ENCODE measurements at regions not wholly inside any gene's neighbourhood (a gene's known extent, or its start where the extent isn't known, plus 50 kb on each side); places are given as distances from the start of the nearest gene placed in this dataset.

DNA sequence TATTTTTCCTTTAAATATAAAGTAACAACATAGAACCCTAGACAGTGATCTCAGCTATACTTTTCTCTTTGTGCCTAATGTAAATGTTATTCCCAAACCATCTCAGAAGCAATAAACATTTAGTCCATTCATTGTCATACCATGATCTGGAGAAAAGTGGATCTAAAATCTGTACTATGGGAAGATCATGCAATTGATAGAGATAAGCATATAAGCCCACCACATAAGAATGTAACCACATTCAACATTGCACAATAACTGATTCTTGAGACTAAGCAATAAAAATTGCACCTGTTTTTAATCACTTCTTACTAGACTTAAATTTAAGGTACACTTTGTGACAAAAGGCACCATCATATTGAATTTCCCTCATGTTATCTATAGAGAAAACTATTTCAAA is 1403.0 kb upstream of the C9orf72 start:
- TF ChIP-seq, protein P1, sequence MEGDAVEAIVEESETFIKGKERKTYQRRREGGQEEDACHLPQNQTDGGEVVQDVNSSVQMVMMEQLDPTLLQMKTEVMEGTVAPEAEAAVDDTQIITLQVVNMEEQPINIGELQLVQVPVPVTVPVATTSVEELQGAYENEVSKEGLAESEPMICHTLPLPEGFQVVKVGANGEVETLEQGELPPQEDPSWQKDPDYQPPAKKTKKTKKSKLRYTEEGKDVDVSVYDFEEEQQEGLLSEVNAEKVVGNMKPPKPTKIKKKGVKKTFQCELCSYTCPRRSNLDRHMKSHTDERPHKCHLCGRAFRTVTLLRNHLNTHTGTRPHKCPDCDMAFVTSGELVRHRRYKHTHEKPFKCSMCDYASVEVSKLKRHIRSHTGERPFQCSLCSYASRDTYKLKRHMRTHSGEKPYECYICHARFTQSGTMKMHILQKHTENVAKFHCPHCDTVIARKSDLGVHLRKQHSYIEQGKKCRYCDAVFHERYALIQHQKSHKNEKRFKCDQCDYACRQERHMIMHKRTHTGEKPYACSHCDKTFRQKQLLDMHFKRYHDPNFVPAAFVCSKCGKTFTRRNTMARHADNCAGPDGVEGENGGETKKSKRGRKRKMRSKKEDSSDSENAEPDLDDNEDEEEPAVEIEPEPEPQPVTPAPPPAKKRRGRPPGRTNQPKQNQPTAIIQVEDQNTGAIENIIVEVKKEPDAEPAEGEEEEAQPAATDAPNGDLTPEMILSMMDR (IDR thresholded peaks at IDR 0.05; ENCODE audit: low read depth, low read length), result no peak
- TF ChIP-seq EZH2phosphoT487 (IDR thresholded peaks at IDR 0.05; ENCODE audit: low read depth), result no peak
- H3K4me1 ChIP-seq (ENCODE audit: low read length), result no peaks in the 10 kb centered on the region

DNA sequence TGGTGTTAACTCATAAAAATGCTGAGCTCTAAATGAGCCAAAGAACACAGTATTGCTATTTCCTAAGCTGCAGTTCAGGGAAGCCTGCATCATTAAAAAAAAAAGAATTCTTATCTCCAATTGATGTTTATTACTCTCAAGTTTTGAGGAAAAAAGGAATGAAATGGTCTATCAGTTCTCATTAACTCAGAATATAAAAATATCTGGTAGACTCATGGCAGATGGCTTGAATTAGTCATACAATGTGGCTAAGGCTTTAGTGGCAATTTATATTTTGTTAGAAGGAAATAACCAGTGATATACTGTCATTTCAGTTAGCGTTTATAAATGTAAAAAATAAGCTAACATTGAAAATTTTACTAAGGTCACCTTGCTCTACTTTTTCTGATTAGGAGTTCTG is 1403.4 kb upstream of the C9orf72 start:
- H3K27me3 ChIP-seq (ENCODE audit: low read depth, low read length), result no peaks in the 10 kb centered on the region
- no peak overlapping the region for H3K27ac ChIP-seq (ENCODE audit: low read length)
- no peak overlapping the region for H3K9ac ChIP-seq (ENCODE audit: low read length)
- H4K20me1 ChIP-seq (ENCODE audit: insufficient read depth, low read length), result no peaks in the 10 kb centered on the region
- TF ChIP-seq, protein P1 (IDR thresholded peaks at IDR 0.05; ENCODE audit: low read depth, low read length), result no peak
- no peak for TF ChIP-seq EZH2phosphoT487 (IDR thresholded peaks at IDR 0.05; ENCODE audit: low read depth)
- no peak overlapping the region for H3K4me3 ChIP-seq (ENCODE audit: low read length)
- no peak overlapping the region for H2AFZ ChIP-seq (ENCODE audit: low read depth, low read length)
- no peak overlapping the region for H3K4me2 ChIP-seq (ENCODE audit: low read length)
- H3K9me3 ChIP-seq (ENCODE audit: insufficient read depth, low read length), result no peaks in the 10 kb centered on the region
- H3K36me3 ChIP-seq (replicated peaks; ENCODE audit: low read depth, low read length), result no peaks in the 10 kb centered on the region
- no peaks in the 10 kb centered on the region for H3K4me1 ChIP-seq (ENCODE audit: low read length)
- no peaks in the 10 kb centered on the region for H3K79me2 ChIP-seq (ENCODE audit: low read length)

More for the DNA sequence above, 1403.0 kb upstream of the C9orf72 start:
- Histone ChIP-seq H3K27me3 (ENCODE audit: low read depth, low read length) (no peaks in the 10 kb centered on the region), H3K9me3 (ENCODE audit: insufficient read depth, low read length) (no peaks in the 10 kb centered on the region), H2AFZ (ENCODE audit: low read depth, low read length) (no peak overlapping the region), H3K4me2 (ENCODE audit: low read length) (no peak overlapping the region), H3K9ac (ENCODE audit: low read length) (no peak overlapping the region), H3K36me3 (replicated peaks; ENCODE audit: low read depth, low read length) (no peaks in the 10 kb centered on the region), H3K27ac (ENCODE audit: low read length) (no peak overlapping the region), H4K20me1 (ENCODE audit: insufficient read depth, low read length) (no peaks in the 10 kb centered on the region), H3K79me2 (ENCODE audit: low read length) (no peaks in the 10 kb centered on the region), H3K4me3 (ENCODE audit: low read length) (no peak overlapping the region)

DNA sequence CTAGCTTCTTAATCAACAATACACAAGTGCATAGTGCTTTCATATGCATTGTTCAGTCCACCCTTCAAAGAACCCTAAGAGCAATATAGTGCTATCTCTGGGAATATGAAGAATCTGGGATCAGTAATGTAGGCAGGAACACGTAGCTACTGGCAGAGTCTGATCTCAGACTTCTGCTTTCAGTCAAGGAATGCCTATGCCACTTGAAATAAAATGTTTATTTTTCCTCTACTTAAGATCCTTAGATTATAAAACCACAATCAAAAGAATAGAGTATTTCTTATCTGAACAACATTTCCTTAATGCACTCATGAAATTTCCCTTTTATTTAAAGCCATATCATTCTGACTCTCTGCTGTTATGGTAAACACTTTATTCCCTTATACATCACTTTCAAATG is 1407.8 kb upstream of the C9orf72 start:
- H3K4me2 ChIP-seq (ENCODE audit: low read length), result no peak overlapping the region
- H4K20me1 ChIP-seq (ENCODE audit: insufficient read depth, low read length), result no peaks in the 10 kb centered on the region

DNA sequence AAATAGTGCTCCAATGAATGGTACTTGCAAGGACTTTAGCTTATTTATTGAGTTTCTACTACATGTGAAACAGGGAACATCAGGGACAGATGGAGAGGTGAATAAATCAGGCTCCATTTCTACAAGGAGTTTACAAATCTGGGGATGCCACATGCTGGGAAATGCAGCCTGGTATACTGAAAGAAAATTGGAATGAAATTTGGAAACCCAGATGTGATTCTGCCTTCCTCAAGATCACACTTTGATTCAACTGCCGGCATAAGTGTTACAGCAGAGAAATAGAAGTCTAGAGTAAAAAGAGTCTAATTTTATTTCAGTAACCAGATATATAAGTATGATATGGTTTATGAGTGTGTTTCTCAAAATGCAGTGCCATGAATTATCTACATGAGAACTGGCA is 1408.4 kb upstream of the C9orf72 start:
- no peak for TF ChIP-seq EZH2phosphoT487 (IDR thresholded peaks at IDR 0.05; ENCODE audit: low read depth)
- TF ChIP-seq, protein P1 (IDR thresholded peaks at IDR 0.05; ENCODE audit: low read depth, low read length), result no peak

More for the DNA sequence above, 1407.8 kb upstream of the C9orf72 start:
- Histone ChIP-seq H3K9me3 (ENCODE audit: insufficient read depth, low read length) (no peaks in the 10 kb centered on the region), H3K4me1 (ENCODE audit: low read length) (no peaks in the 10 kb centered on the region), H2AFZ (ENCODE audit: low read depth, low read length) (no peak overlapping the region), H3K79me2 (ENCODE audit: low read length) (no peaks in the 10 kb centered on the region), H3K27ac (ENCODE audit: low read length) (no peak overlapping the region), H3K36me3 (replicated peaks; ENCODE audit: low read depth, low read length) (no peaks in the 10 kb centered on the region), H3K9ac (ENCODE audit: low read length) (no peak overlapping the region), H3K4me3 (ENCODE audit: low read length) (no peak overlapping the region), H3K27me3 (ENCODE audit: low read depth, low read length) (no peaks in the 10 kb centered on the region)
- no peak for TF ChIP-seq EZH2phosphoT487 (IDR thresholded peaks at IDR 0.05; ENCODE audit: low read depth)
- TF ChIP-seq, protein P1 (IDR thresholded peaks at IDR 0.05; ENCODE audit: low read depth, low read length), result no peak

More for the DNA sequence above, 1408.4 kb upstream of the C9orf72 start:
- Histone ChIP-seq H3K79me2 (ENCODE audit: low read length) (no peaks in the 10 kb centered on the region), H3K27ac (ENCODE audit: low read length) (no peak overlapping the region), H3K4me3 (ENCODE audit: low read length) (no peak overlapping the region), H2AFZ (ENCODE audit: low read depth, low read length) (no peak overlapping the region), H3K4me2 (ENCODE audit: low read length) (no peak overlapping the region), H3K9ac (ENCODE audit: low read length) (no peak overlapping the region), H3K4me1 (ENCODE audit: low read length) (no peaks in the 10 kb centered on the region), H3K9me3 (ENCODE audit: insufficient read depth, low read length) (no peaks in the 10 kb centered on the region), H4K20me1 (ENCODE audit: insufficient read depth, low read length) (no peaks in the 10 kb centered on the region), H3K36me3 (replicated peaks; ENCODE audit: low read depth, low read length) (no peaks in the 10 kb centered on the region), H3K27me3 (ENCODE audit: low read depth, low read length) (no peaks in the 10 kb centered on the region)
